ENCODE measurements at regions not wholly inside any gene's neighbourhood (a gene's known extent, or its start where the extent isn't known, plus 50 kb on each side); places are given as distances from the start of the nearest gene placed in this dataset.

GRCh38 chr12:111256629-111257434 lies 112.1 kb downstream of the PHETA1 start:
- Histone ChIP-seq H3K4me1 (ENCODE audit: insufficient read depth) (no peaks in the 10 kb centered on the region), H3K4me2 (no peak overlapping the region), H4K20me1 (replicated peaks; ENCODE audit: insufficient read depth) (no peaks in the 10 kb centered on the region), H3F3A (replicated peaks; ENCODE audit: low read depth) (no peaks in the 10 kb centered on the region), H3K36me3 (ENCODE audit: insufficient read depth) (no peaks in the 10 kb centered on the region), H3K79me2 (replicated peaks; ENCODE audit: insufficient read depth) (no peaks in the 10 kb centered on the region), H3K27ac (ENCODE audit: low read depth) (no peak overlapping the region), H2AFZ (no peak overlapping the region), H3K4me3 (no peak overlapping the region), H3K27me3 (ENCODE audit: insufficient read depth) (no peaks in the 10 kb centered on the region), H3K9me2 (ENCODE audit: insufficient read depth) (no peaks in the 10 kb centered on the region)
- TF ChIP-seq CTCF (conservative IDR thresholded peaks at IDR 0.05; ENCODE audit: low read depth in 2 of 2) (no peak), REST (IDR thresholded peaks at IDR 0.05; ENCODE audit: unreplicated experiment) (no peak), STAT1 (IDR thresholded peaks at IDR 0.05; ENCODE audit: unreplicated experiment) (no peak), ZNF331 (CRISPR knock-in tag; IDR thresholded peaks at IDR 0.05; ENCODE audit: low read depth) (no peak), JUNB (IDR thresholded peaks at IDR 0.05; ENCODE audit: unreplicated experiment) (no peak), NANOG (IDR thresholded peaks at IDR 0.05; ENCODE audit: borderline replicate concordance) (no peak)
- DNase-seq (ENCODE audit: low spot score) (no peak), ATAC-seq (no peak)
- Mint-ChIP-seq H3K27ac (no peak overlapping the region), H3K27me3 (ENCODE audit: insufficient read depth, low read depth, poor library complexity) (no peaks in the 10 kb centered on the region), H3K36me3 (ENCODE audit: low read depth) (no peaks in the 10 kb centered on the region), H3K4me1 (no peaks in the 10 kb centered on the region; the same call in 2 of the 3 replicates), H3K9me3 (no peaks in the 10 kb centered on the region), H3K4me3 (no peak overlapping the region)

GRCh38 chr12:111255261-111255660 lies 113.6 kb downstream of the PHETA1 start:
- peaks cover 2% of the 10 kb centered on the region; the same call in 1 of the 3 replicates for H3K4me1 Mint-ChIP-seq
- no peak for TF ChIP-seq NANOG (IDR thresholded peaks at IDR 0.05; ENCODE audit: borderline replicate concordance)
- TF ChIP-seq EZH2 (IDR thresholded peaks at IDR 0.05; ENCODE audit: low read depth, unreplicated experiment): no peak
- TF ChIP-seq, protein P1, sequence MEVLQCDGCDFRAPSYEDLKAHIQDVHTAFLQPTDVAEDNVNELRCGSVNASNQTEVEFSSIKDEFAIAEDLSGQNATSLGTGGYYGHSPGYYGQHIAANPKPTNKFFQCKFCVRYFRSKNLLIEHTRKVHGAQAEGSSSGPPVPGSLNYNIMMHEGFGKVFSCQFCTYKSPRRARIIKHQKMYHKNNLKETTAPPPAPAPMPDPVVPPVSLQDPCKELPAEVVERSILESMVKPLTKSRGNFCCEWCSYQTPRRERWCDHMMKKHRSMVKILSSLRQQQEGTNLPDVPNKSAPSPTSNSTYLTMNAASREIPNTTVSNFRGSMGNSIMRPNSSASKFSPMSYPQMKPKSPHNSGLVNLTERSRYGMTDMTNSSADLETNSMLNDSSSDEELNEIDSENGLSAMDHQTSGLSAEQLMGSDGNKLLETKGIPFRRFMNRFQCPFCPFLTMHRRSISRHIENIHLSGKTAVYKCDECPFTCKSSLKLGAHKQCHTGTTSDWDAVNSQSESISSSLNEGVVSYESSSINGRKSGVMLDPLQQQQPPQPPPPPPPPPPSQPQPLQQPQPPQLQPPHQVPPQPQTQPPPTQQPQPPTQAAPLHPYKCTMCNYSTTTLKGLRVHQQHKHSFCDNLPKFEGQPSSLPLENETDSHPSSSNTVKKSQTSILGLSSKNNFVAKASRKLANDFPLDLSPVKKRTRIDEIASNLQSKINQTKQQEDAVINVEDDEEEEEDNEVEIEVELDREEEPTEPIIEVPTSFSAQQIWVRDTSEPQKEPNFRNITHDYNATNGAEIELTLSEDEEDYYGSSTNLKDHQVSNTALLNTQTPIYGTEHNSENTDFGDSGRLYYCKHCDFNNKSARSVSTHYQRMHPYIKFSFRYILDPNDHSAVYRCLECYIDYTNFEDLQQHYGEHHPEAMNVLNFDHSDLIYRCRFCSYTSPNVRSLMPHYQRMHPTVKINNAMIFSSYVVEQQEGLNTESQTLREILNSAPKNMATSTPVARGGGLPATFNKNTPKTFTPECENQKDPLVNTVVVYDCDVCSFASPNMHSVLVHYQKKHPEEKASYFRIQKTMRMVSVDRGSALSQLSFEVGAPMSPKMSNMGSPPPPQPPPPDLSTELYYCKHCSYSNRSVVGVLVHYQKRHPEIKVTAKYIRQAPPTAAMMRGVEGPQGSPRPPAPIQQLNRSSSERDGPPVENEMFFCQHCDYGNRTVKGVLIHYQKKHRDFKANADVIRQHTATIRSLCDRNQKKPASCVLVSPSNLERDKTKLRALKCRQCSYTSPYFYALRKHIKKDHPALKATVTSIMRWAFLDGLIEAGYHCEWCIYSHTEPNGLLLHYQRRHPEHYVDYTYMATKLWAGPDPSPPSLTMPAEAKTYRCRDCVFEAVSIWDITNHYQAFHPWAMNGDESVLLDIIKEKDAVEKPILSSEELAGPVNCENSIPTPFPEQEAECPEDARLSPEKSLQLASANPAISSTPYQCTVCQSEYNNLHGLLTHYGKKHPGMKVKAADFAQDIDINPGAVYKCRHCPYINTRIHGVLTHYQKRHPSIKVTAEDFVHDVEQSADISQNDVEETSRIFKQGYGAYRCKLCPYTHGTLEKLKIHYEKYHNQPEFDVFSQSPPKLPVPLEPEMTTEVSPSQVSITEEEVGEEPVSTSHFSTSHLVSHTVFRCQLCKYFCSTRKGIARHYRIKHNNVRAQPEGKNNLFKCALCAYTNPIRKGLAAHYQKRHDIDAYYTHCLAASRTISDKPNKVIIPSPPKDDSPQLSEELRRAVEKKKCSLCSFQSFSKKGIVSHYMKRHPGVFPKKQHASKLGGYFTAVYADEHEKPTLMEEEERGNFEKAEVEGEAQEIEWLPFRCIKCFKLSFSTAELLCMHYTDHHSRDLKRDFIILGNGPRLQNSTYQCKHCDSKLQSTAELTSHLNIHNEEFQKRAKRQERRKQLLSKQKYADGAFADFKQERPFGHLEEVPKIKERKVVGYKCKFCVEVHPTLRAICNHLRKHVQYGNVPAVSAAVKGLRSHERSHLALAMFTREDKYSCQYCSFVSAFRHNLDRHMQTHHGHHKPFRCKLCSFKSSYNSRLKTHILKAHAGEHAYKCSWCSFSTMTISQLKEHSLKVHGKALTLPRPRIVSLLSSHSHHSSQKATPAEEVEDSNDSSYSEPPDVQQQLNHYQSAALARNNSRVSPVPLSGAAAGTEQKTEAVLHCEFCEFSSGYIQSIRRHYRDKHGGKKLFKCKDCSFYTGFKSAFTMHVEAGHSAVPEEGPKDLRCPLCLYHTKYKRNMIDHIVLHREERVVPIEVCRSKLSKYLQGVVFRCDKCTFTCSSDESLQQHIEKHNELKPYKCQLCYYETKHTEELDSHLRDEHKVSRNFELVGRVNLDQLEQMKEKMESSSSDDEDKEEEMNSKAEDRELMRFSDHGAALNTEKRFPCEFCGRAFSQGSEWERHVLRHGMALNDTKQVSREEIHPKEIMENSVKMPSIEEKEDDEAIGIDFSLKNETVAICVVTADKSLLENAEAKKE (CRISPR knock-in tag; IDR thresholded peaks at IDR 0.05): no peak
- TF ChIP-seq JUNB (IDR thresholded peaks at IDR 0.05; ENCODE audit: unreplicated experiment): no peak
- no peak for TF ChIP-seq POLR2AphosphoS5 (IDR thresholded peaks at IDR 0.05; ENCODE audit: low read depth)
- TF ChIP-seq ZNF114 (CRISPR knock-in tag; IDR thresholded peaks at IDR 0.05): no peak

More at GRCh38 chr12:111255261-111255660, 113.6 kb downstream of the PHETA1 start:
- Histone ChIP-seq H3K9me2 (ENCODE audit: insufficient read depth) (no peaks in the 10 kb centered on the region), H2AFZ (no peak overlapping the region), H3F3A (replicated peaks; ENCODE audit: low read depth) (no peaks in the 10 kb centered on the region), H3K79me2 (replicated peaks; ENCODE audit: insufficient read depth) (no peaks in the 10 kb centered on the region), H3K27me3 (ENCODE audit: insufficient read depth) (no peaks in the 10 kb centered on the region), H4K20me1 (replicated peaks; ENCODE audit: insufficient read depth) (peaks cover 2% of the 10 kb centered on the region; the same call in 1 of the 2 replicates), H3K4me1 (ENCODE audit: insufficient read depth) (no peaks in the 10 kb centered on the region; the same call in 1 of the 2 replicates), H3K36me3 (ENCODE audit: insufficient read depth) (no peaks in the 10 kb centered on the region), H3K4me2 (no peak overlapping the region), H3K27ac (ENCODE audit: low read depth) (no peak overlapping the region), H3K4me3 (no peak overlapping the region)
- no peaks in the 10 kb centered on the region for H3K27me3 Mint-ChIP-seq (ENCODE audit: insufficient read depth, low read depth, poor library complexity)
- no peaks in the 10 kb centered on the region for H3K9me3 Mint-ChIP-seq
- no peak overlapping the region for H3K4me3 Mint-ChIP-seq
- no peaks in the 10 kb centered on the region for H3K36me3 Mint-ChIP-seq (ENCODE audit: low read depth)
- DNase-seq (ENCODE audit: low spot score) (no peak), ATAC-seq (no peak)
- no peak overlapping the region for H3K27ac Mint-ChIP-seq
